A673 (cell line): ENCODE measurements at regions not wholly inside any gene's neighbourhood (a gene's known extent, or its start where the extent isn't known, plus 50 kb on each side); places are given as distances from the start of the nearest gene placed in this dataset.

ENCODE experiments used
- BruUV-seq: library from RNA; stranded (reverse); fragments of 400-500 nt; replicated peaks from 2 replicates; lab custom pipeline; 2021; lab: Mats Ljungman, UMichigan
- CTCF ChIA-PET: fragments of 300-600 bp; sonication (Branson Sonifier 250); formaldehyde crosslinking; loops from one replicate; lab custom pipeline; 2022; ENCODE audit warnings: antibody characterized with exemption; lab: Charles Lee
- POLR2A ChIA-PET: fragments of 300-600 bp; sonication (Branson Sonifier 250); formaldehyde crosslinking; loops from one replicate; lab custom pipeline; 2022; ENCODE audit warnings: antibody characterized with exemption; ENCODE audit not compliant: low non-redundant PET; lab: Charles Lee
- DNase-seq: peaks from one replicate; pipeline ENCODE4 v3.0.0-alpha.2; 2015; ENCODE audit warnings: low spot score
- H3K27ac ChIP-seq: fragments of 200-600 bp; sonication (generic); 2 replicates; pipeline ENCODE4 v1.5.1; 2016; ENCODE audit warnings: mixed run types, low read depth, mild to moderate bottlenecking, mixed read lengths, antibody characterized with exemption, low read length; ENCODE audit not compliant: poor library complexity, severe bottlenecking
- H3K27me3 ChIP-seq: fragments of 200-600 bp; sonication (generic); replicated peaks from 2 replicates; pipeline ENCODE4 v1.6.1; 2017; ENCODE audit warnings: mixed run types, low read depth, mild to moderate bottlenecking, mixed read lengths, antibody characterized with exemption, low read length; ENCODE audit not compliant: insufficient read depth, poor library complexity
- H3K36me3 ChIP-seq: fragments of 200-600 bp; sonication (generic); 2 replicates; pipeline ENCODE4 v1.6.1; 2016; ENCODE audit warnings: mixed run types, mild to moderate bottlenecking, mixed read lengths, antibody characterized with exemption, low read length; ENCODE audit not compliant: insufficient read depth, poor library complexity, severe bottlenecking
- H3K4me1 ChIP-seq: fragments of 200-600 bp; sonication (generic); 2 replicates; pipeline ENCODE4 v1.6.1; 2017; ENCODE audit warnings: mixed run types, mild to moderate bottlenecking, mixed read lengths, antibody characterized with exemption, low read length; ENCODE audit not compliant: insufficient read depth, poor library complexity, severe bottlenecking
- H3K4me3 ChIP-seq: fragments of 200-600 bp; sonication (generic); 2 replicates; pipeline ENCODE4 v1.5.1; 2016; ENCODE audit warnings: low read depth, mixed run types, mild to moderate bottlenecking, mixed read lengths, low read length; ENCODE audit not compliant: poor library complexity, severe bottlenecking
- H3K9me3 ChIP-seq: fragments of 200-600 bp; sonication (generic); 2 replicates; pipeline ENCODE4 v1.6.1; 2016; ENCODE audit warnings: mixed run types, low read depth, mild to moderate bottlenecking, mixed read lengths, antibody characterized with exemption, low read length; ENCODE audit not compliant: poor library complexity, severe bottlenecking
- EZH2 ChIP-seq: fragments of 200-600 bp; sonication (generic); IDR thresholded peaks from 2 replicates; pipeline ENCODE4 v1.6.1; 2017; ENCODE audit warnings: borderline replicate concordance, low read depth, mild to moderate bottlenecking, mixed read lengths, antibody characterized with exemption, low read length; ENCODE audit not compliant: poor library complexity, severe bottlenecking
- intact Hi-C: fragments of 100-400 bp; cut with micrococcal nuclease; formaldehyde crosslinking; loops from one replicate; pipeline ENCODE4 v1.10.0; 2022; ENCODE audit not compliant: unreplicated experiment
- TF ChIP-seq, protein P1 (sequence below): fragments of 300-800, 200-600 bp; sonication (generic); conservative IDR thresholded peaks from 2 replicates; pipeline ENCODE4 v1.5.1; 2017; ENCODE audit warnings: low read depth, mild to moderate bottlenecking, antibody characterized with exemption, low read length, moderate library complexity, mixed read lengths

DNA sequence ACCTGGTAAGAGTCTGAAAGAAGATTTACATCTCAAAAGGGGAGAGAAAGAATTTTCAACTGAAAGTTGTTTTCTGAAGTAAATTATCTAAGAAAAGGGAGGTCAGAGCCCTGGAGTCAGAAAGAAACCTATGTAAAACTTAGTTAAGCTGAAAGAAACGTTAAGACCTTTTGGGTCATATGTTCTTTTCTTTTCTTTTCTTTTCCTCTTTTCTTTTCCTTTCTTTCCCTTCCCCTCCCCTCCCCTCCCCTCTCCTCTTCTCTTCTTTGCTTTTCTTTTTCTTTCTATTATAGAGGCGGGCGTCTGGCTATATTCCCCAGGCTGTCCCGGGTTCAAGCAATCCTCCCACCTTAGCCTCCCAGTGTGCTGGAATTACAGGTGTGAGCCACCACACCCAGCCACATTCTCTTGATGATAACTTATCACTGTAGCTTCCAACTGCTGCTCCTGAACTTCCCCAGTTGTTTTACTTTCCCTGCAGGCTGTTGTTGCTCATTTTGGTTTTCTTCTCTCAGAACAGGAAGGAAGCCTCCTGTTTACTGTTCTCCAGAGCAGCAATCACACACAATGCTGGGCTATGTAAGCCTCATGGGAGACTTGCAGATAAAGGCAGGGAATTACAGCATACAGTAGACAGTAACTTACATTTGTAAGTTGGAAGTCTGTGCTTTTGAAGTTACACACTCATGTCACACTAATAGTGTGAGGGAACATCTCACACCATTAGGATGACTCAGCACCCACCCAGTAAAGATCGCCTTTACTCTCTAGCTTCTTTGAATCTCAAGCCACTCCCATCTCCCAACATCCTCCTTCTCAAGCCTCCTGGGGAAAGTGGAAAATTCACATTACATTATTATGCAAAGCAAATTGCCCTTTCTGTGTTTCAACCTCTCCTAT, 2216.6 kb upstream of the WWC1 start:
- peaks cover 8% of the 10 kb centered on the region for H3K4me1 ChIP-seq
- no peak for TF ChIP-seq EZH2
- TF ChIP-seq, protein P1, sequence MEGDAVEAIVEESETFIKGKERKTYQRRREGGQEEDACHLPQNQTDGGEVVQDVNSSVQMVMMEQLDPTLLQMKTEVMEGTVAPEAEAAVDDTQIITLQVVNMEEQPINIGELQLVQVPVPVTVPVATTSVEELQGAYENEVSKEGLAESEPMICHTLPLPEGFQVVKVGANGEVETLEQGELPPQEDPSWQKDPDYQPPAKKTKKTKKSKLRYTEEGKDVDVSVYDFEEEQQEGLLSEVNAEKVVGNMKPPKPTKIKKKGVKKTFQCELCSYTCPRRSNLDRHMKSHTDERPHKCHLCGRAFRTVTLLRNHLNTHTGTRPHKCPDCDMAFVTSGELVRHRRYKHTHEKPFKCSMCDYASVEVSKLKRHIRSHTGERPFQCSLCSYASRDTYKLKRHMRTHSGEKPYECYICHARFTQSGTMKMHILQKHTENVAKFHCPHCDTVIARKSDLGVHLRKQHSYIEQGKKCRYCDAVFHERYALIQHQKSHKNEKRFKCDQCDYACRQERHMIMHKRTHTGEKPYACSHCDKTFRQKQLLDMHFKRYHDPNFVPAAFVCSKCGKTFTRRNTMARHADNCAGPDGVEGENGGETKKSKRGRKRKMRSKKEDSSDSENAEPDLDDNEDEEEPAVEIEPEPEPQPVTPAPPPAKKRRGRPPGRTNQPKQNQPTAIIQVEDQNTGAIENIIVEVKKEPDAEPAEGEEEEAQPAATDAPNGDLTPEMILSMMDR = no peak
- ChIA-PET POLR2A (no interaction called here), CTCF (no interaction called here)
- no peak overlapping the region for H3K4me3 ChIP-seq
- no peak overlapping the region for H3K27ac ChIP-seq
- no peaks in the 10 kb centered on the region for H3K9me3 ChIP-seq
- DNase-seq = peak; percentile 34
- BruUV-seq = no TSS peak
- H3K27me3 ChIP-seq = no peaks in the 10 kb centered on the region
- no peaks in the 10 kb centered on the region for H3K36me3 ChIP-seq
- intact Hi-C loops = no loop called here

DNA sequence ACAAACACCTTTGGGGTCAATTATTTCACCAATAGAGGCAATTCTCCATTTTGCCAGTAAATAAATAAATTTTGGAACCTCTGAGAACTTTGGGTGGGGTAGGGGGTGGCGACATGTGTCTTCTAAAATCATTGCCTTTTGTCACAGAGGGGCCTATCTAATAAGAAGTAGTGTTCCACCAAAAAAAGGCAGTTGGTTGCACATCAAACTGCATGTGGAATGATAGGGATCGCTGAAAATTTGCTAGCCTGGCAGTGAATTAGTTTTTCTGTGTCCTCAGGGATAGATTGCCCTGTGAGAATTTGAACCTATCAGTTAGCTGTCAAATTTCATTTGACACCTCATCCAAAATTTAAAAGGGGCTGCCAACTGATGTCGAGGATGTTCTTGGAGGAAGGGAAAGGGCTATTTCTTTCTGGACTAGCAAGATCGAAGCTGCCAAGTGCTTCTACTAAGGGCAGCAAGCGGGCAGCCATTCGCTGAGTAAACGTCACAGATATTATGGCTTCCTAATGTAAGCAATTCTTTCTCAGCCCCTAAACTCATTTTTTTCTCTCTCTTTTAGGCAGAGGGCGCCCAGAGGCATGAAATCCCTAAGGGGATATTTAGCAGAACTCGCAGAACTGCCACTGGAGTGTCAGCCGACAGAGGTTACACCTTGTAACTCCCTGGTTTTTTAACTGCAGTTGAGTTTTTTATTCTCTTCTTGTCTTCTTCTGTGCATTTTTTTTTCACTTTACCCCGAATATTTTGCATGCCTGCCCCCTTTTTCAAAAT, 2208.1 kb upstream of the WWC1 start:
- H3K27ac ChIP-seq = no peak overlapping the region
- CTCF ChIA-PET = no interaction called here
- no peaks in the 10 kb centered on the region for H3K9me3 ChIP-seq
- H3K27me3 ChIP-seq = peaks cover 14% of the 10 kb centered on the region
- no peaks in the 10 kb centered on the region for H3K4me1 ChIP-seq
- no peak for TF ChIP-seq EZH2
- TF ChIP-seq, protein P1 = no peak
- no TSS peak for BruUV-seq
- H3K36me3 ChIP-seq = no peaks in the 10 kb centered on the region
- POLR2A ChIA-PET = no interaction called here
- intact Hi-C loops = no loop called here
- H3K4me3 ChIP-seq = no peak overlapping the region
- peak; percentile 12 for DNase-seq

DNA sequence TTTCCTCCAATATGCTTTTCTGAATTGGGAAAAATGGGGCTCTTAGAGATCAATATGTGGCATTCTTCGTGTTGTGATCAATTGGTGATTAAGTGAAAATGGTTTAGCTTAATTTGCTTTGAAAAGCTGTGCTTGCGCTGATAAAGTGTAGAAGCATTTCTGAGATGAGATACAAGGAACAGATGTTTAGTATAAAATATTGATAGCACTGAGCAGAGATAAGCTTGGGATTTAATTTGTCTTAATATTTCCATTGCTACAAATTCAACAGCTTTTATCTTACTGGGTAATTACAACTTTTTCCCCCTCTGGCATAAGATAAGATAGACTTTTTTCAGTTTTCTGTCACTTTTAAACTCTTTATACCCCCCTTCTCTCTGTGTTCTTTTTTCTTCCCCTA, 2204.9 kb upstream of the WWC1 start:
- H3K36me3 ChIP-seq = no peaks in the 10 kb centered on the region
- no peak for DNase-seq
- peaks cover 14% of the 10 kb centered on the region for H3K27me3 ChIP-seq
- no TSS peak for BruUV-seq
- no peak overlapping the region for H3K27ac ChIP-seq
- no peaks in the 10 kb centered on the region for H3K9me3 ChIP-seq
- TF ChIP-seq, protein P1 = no peak
- TF ChIP-seq EZH2 = no peak
- no peak overlapping the region for H3K4me3 ChIP-seq
- H3K4me1 ChIP-seq = no peaks in the 10 kb centered on the region
- intact Hi-C loops = no loop called here
- ChIA-PET POLR2A (no interaction called here), CTCF (no interaction called here)
